Right lobe of liver (tissue), 4 donors: ENCODE measurements at regions not wholly inside any gene's neighbourhood (a gene's known extent, or its start where the extent isn't known, plus 50 kb on each side); places are given as distances from the start of the nearest gene placed in this dataset.

ENCODE experiments used
- POLR2A ChIP-seq: fragments of 450-650 bp; IDR thresholded peaks from one replicate; pipeline ENCODE4 v1.6.1; 2017; ENCODE audit warnings: antibody characterized with exemption, mild to moderate bottlenecking
- TF ChIP-seq, protein P1 (sequence below), 4 donors: fragments of 200-600 bp in 3 of 4; fragments of 450-650 bp in 1 of 4; IDR thresholded peaks; one replicate each; pipeline versions ENCODE4 v1.5.1 to v1.8.0; 2016 to 2022; ENCODE audit warnings: antibody characterized with exemption in 4 of 4, mild to moderate bottlenecking in 2 of 4
- donor health status: DM: no; HTN: no; CAD: no.
- donor health status: DM: no; HTN: no; CAD: no.
- donor health status: DM: no; HTN: yes; CAD: no.

DNA sequence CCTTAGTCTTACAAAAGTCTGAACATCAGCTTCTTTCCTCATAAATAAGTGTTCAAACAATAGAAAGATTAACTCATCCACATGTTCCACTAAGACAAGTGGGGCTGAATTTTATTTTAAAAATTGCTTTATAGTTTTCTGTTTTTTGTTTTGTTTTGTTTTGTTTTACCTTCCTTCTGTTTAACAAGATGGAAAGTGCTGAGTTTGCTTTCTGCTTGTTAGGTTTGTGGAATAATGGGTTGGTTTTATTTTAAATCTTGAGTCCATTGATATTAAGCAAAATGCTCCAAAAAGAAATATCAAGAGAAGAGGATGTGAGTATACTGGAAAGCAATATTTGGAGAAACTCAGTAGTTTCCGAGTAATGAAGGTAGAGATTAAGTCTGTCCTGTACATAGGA, 458.7 kb downstream of the FAT4 start:
- TF ChIP-seq, protein P1, sequence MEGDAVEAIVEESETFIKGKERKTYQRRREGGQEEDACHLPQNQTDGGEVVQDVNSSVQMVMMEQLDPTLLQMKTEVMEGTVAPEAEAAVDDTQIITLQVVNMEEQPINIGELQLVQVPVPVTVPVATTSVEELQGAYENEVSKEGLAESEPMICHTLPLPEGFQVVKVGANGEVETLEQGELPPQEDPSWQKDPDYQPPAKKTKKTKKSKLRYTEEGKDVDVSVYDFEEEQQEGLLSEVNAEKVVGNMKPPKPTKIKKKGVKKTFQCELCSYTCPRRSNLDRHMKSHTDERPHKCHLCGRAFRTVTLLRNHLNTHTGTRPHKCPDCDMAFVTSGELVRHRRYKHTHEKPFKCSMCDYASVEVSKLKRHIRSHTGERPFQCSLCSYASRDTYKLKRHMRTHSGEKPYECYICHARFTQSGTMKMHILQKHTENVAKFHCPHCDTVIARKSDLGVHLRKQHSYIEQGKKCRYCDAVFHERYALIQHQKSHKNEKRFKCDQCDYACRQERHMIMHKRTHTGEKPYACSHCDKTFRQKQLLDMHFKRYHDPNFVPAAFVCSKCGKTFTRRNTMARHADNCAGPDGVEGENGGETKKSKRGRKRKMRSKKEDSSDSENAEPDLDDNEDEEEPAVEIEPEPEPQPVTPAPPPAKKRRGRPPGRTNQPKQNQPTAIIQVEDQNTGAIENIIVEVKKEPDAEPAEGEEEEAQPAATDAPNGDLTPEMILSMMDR (IDR thresholded peaks at IDR 0.05) = no peak
- no peak for TF ChIP-seq POLR2A
